VCaP (cell line): ENCODE measurements at regions not wholly inside any gene's neighbourhood (a gene's known extent, or its start where the extent isn't known, plus 50 kb on each side); places are given as distances from the start of the nearest gene placed in this dataset.

Experiments used
- H3K27ac ChIP-seq: fragments of 450-650 bp; 2 replicates; pipeline ENCODE4 v1.5.1; 2017
- CTCF ChIP-seq: fragments of 450-650 bp; conservative IDR thresholded peaks from 2 replicates; pipeline ENCODE4 v1.5.1; 2017; ENCODE audit warnings: mild to moderate bottlenecking, moderate library complexity

GRCh38 chr5:98568336-98568735, 205.1 kb upstream of the RGMB start:
- TF ChIP-seq CTCF: no peak
- no peak overlapping the region for H3K27ac ChIP-seq

- TF ChIP-seq CTCF: no peak
- no peak overlapping the region for H3K27ac ChIP-seq
These were observed 204.2 kb upstream of the RGMB start for GRCh38 chr5:98569288-98569687.

GRCh38 chr5:98570010-98570409, 203.5 kb upstream of the RGMB start:
- no peak overlapping the region for H3K27ac ChIP-seq

GRCh38 chr5:98570661-98571191, 202.7 kb upstream of the RGMB start:
- H3K27ac ChIP-seq: no peak overlapping the region
- no peak for TF ChIP-seq CTCF

More at GRCh38 chr5:98570010-98570409, 203.5 kb upstream of the RGMB start:
- TF ChIP-seq CTCF: no peak

GRCh38 chr5:98573834-98574320, 199.6 kb upstream of the RGMB start:
- no peak overlapping the region for H3K27ac ChIP-seq
- no peak for TF ChIP-seq CTCF

- no peak for TF ChIP-seq CTCF
- no peak overlapping the region for H3K27ac ChIP-seq
These were observed 197.2 kb upstream of the RGMB start for GRCh38 chr5:98576275-98576674.

GRCh38 chr5:98578438-98578837, 195.0 kb upstream of the RGMB start:
- H3K27ac ChIP-seq: no peak overlapping the region
- no peak for TF ChIP-seq CTCF
